Osteoblast (primary cell): ENCODE measurements at regions not wholly inside any gene's neighbourhood (a gene's known extent, or its start where the extent isn't known, plus 50 kb on each side); places are given as distances from the start of the nearest gene placed in this dataset.

Source experiments
- DNase-seq: peaks from one replicate; pipeline ENCODE4 v3.0.0; 2011; ENCODE audit warnings: low spot score, mixed read lengths; ENCODE audit not compliant: insufficient read length; ENCODE audit errors: missing footprints
- H2AFZ ChIP-seq: 2 replicates; pipeline ENCODE4 v1.6.0; 2011; ENCODE audit warnings: mild to moderate bottlenecking, low read length
- H3K27ac ChIP-seq: 2 replicates; pipeline ENCODE4 v1.5.1; 2011; ENCODE audit warnings: mild to moderate bottlenecking, low read depth, low read length, moderate library complexity
- H3K27me3 ChIP-seq: 2 replicates; pipeline ENCODE4 v1.6.0; 2012; ENCODE audit warnings: mild to moderate bottlenecking, control low read depth, inconsistent platforms, low read length, moderate library complexity; ENCODE audit not compliant: insufficient read depth
- H3K36me3 ChIP-seq: 2 replicates; pipeline ENCODE4 v1.5.1; 2011; ENCODE audit warnings: mild to moderate bottlenecking, low read length, control low read depth, moderate library complexity; ENCODE audit not compliant: insufficient read depth
- H3K4me1 ChIP-seq: 2 replicates; pipeline ENCODE4 v1.5.1; 2011; ENCODE audit warnings: mild to moderate bottlenecking, low read length, control low read depth, moderate library complexity; ENCODE audit not compliant: insufficient read depth
- H3K4me2 ChIP-seq: 2 replicates; pipeline ENCODE4 v1.6.0; 2011; ENCODE audit warnings: mild to moderate bottlenecking, low read length; ENCODE audit not compliant: insufficient read depth
- H3K4me3 ChIP-seq: fragments of 200-600 bp; sonication (generic); 3 replicates; pipeline ENCODE4 v1.5.1; 2012; ENCODE audit warnings: mild to moderate bottlenecking, low read length, inconsistent platforms; ENCODE audit not compliant: insufficient read depth
- H3K79me2 ChIP-seq: 2 replicates; pipeline ENCODE4 v1.6.0; 2012; ENCODE audit warnings: mild to moderate bottlenecking, low read length, control low read depth, inconsistent platforms; ENCODE audit not compliant: insufficient read depth
- H3K9me3 ChIP-seq: 2 replicates; pipeline ENCODE4 v1.5.1; 2011; ENCODE audit warnings: low read depth, low read length, control low read depth
- H4K20me1 ChIP-seq: 2 replicates; pipeline ENCODE4 v1.6.0; 2012; ENCODE audit warnings: mild to moderate bottlenecking, low read length, control low read depth; ENCODE audit not compliant: insufficient read depth
- CTCF ChIP-seq: IDR thresholded peaks from 2 replicates; pipeline ENCODE4 v1.5.1; 2011; ENCODE audit warnings: mild to moderate bottlenecking, low read depth, low read length, moderate library complexity; ENCODE audit errors: extremely low read depth

GRCh38 chr2:40043641-40044040 lies 264.6 kb upstream of the THUMPD2 start:
- TF ChIP-seq CTCF, result no peak
- H4K20me1 ChIP-seq, result no peaks in the 10 kb centered on the region
- no peaks in the 10 kb centered on the region for H3K27me3 ChIP-seq
- H3K79me2 ChIP-seq, result no peaks in the 10 kb centered on the region
- H3K27ac ChIP-seq, result peak overlapping the region; percentile 90
- DNase-seq, result no peak
- H3K4me2 ChIP-seq, result no peak overlapping the region
- no peaks in the 10 kb centered on the region for H3K9me3 ChIP-seq
- no peak overlapping the region for H3K4me3 ChIP-seq
- no peaks in the 10 kb centered on the region for H3K36me3 ChIP-seq
- H3K4me1 ChIP-seq, result peaks cover 28% of the 10 kb centered on the region
- no peak overlapping the region for H2AFZ ChIP-seq

GRCh38 chr2:40043191-40043590 lies 264.1 kb upstream of the THUMPD2 start:
- H3K4me2 ChIP-seq, result peak overlapping the region; percentile 45
- no peaks in the 10 kb centered on the region for H3K36me3 ChIP-seq
- H3K27ac ChIP-seq, result peak overlapping the region; percentile 90
- TF ChIP-seq CTCF, result no peak
- no peak overlapping the region for H3K4me3 ChIP-seq
- DNase-seq, result no peak
- peaks cover 30% of the 10 kb centered on the region for H3K4me1 ChIP-seq
- H3K79me2 ChIP-seq, result no peaks in the 10 kb centered on the region
- no peaks in the 10 kb centered on the region for H4K20me1 ChIP-seq
- H2AFZ ChIP-seq, result no peak overlapping the region
- no peaks in the 10 kb centered on the region for H3K9me3 ChIP-seq
- H3K27me3 ChIP-seq, result no peaks in the 10 kb centered on the region

- no peaks in the 10 kb centered on the region for H3K36me3 ChIP-seq
- DNase-seq, result peak; percentile 62
- H3K4me3 ChIP-seq, result no peak overlapping the region
- H4K20me1 ChIP-seq, result no peaks in the 10 kb centered on the region
- no peaks in the 10 kb centered on the region for H3K79me2 ChIP-seq
- H2AFZ ChIP-seq, result no peak overlapping the region
- no peak for TF ChIP-seq CTCF
- no peaks in the 10 kb centered on the region for H3K27me3 ChIP-seq
- peaks cover 30% of the 10 kb centered on the region for H3K4me1 ChIP-seq
- H3K9me3 ChIP-seq, result no peaks in the 10 kb centered on the region
- no peak overlapping the region for H3K4me2 ChIP-seq
- peak overlapping the region; percentile 90 for H3K27ac ChIP-seq
These were observed 262.6 kb upstream of the THUMPD2 start for GRCh38 chr2:40041422-40042382.

- Histone ChIP-seq H3K4me3 (no peak overlapping the region), H3K4me2 (no peak overlapping the region), H3K4me1 (peaks cover 30% of the 10 kb centered on the region), H3K36me3 (no peaks in the 10 kb centered on the region), H4K20me1 (no peaks in the 10 kb centered on the region), H2AFZ (no peak overlapping the region), H3K79me2 (no peaks in the 10 kb centered on the region), H3K27ac (no peak overlapping the region), H3K9me3 (no peaks in the 10 kb centered on the region), H3K27me3 (no peaks in the 10 kb centered on the region)
- DNase-seq, result no peak
- no peak for TF ChIP-seq CTCF
These were observed 260.5 kb upstream of the THUMPD2 start for GRCh38 chr2:40039549-40039948.
